Thyroid gland (tissue), 4 donors: ENCODE measurements at regions not wholly inside any gene's neighbourhood (a gene's known extent, or its start where the extent isn't known, plus 50 kb on each side); places are given as distances from the start of the nearest gene placed in this dataset.

Experiments
- CTCF ChIP-seq, 6 experiments: fragments of 200-600 bp in 3 of 6; fragments of 450-650 bp in 3 of 6; sonication (generic) in 3 of 6; IDR thresholded peaks; one replicate each; pipeline ENCODE4 v1.5.1; 2016 to 2019; ENCODE audit warnings: antibody characterized with exemption in 6 of 6, mild to moderate bottlenecking in 2 of 6, inconsistent platforms in 1 of 6, moderate library complexity in 1 of 6
- POLR2A ChIP-seq, 2 donors: fragments of 450-650 bp; IDR thresholded peaks; one replicate each; pipeline ENCODE4 v1.6.1; 2017; ENCODE audit warnings: antibody characterized with exemption in 2 of 2, mild to moderate bottlenecking in 2 of 2, moderate library complexity in 1 of 2

GRCh38 chr3:66648975-66649374 is 148.2 kb upstream of the LRIG1 start:
- TF ChIP-seq POLR2A (IDR thresholded peaks at IDR 0.05) (no peak), CTCF (IDR thresholded peaks at IDR 0.05) (no peak)
